Tibial nerve (tissue), 4 donors: ENCODE measurements at regions not wholly inside any gene's neighbourhood (a gene's known extent, or its start where the extent isn't known, plus 50 kb on each side); places are given as distances from the start of the nearest gene placed in this dataset.

Experiments
- EP300 ChIP-seq, 2 donors: sonication (generic); formaldehyde crosslinking; IDR thresholded peaks; one replicate each; pipeline ENCODE4 v1.6.1; 2017; ENCODE audit warnings: antibody characterized with exemption in 2 of 2, mild to moderate bottlenecking in 1 of 2
- POLR2A ChIP-seq, 2 donors: fragments of 450-650 bp; IDR thresholded peaks; one replicate each; pipeline ENCODE4 v1.6.1; 2017; ENCODE audit warnings: antibody characterized with exemption in 2 of 2, mild to moderate bottlenecking in 2 of 2, moderate library complexity in 2 of 2
- TF ChIP-seq, protein P1 (sequence below), 5 experiments: fragments of 200-600 bp in 3 of 5; fragments of 450-650 bp in 2 of 5; sonication (generic) in 3 of 5; IDR thresholded peaks; one replicate each; pipeline ENCODE4 v1.5.1; 2016 to 2019; ENCODE audit warnings: antibody characterized with exemption in 5 of 5, mild to moderate bottlenecking in 3 of 5, moderate library complexity in 2 of 5

DNA sequence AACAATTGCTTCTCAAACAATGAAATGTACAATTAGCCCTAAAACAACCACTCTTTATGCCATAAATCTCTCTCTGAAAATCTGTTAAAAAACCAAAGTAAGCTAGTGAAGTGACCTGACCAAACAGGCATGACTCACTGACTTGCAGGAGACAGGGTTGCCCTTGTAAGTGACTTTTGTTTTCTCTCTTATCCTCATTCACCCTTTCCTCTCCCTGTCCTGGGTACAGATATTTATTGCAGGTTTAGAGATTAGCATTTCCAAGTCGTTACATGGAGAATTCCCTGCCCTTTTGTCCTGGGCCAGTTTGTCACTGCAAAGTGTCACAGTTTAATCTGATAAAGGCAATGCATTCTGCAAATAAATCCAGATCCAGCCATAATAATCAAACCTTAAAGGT is 484.2 kb downstream of the IRX1 start:
- TF ChIP-seq, protein P1, sequence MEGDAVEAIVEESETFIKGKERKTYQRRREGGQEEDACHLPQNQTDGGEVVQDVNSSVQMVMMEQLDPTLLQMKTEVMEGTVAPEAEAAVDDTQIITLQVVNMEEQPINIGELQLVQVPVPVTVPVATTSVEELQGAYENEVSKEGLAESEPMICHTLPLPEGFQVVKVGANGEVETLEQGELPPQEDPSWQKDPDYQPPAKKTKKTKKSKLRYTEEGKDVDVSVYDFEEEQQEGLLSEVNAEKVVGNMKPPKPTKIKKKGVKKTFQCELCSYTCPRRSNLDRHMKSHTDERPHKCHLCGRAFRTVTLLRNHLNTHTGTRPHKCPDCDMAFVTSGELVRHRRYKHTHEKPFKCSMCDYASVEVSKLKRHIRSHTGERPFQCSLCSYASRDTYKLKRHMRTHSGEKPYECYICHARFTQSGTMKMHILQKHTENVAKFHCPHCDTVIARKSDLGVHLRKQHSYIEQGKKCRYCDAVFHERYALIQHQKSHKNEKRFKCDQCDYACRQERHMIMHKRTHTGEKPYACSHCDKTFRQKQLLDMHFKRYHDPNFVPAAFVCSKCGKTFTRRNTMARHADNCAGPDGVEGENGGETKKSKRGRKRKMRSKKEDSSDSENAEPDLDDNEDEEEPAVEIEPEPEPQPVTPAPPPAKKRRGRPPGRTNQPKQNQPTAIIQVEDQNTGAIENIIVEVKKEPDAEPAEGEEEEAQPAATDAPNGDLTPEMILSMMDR (IDR thresholded peaks at IDR 0.05) = no peak
- TF ChIP-seq EP300 (IDR thresholded peaks at IDR 0.05) (no peak), POLR2A (IDR thresholded peaks at IDR 0.05) (no peak)
